Activated gamma-delta T cell treated with Interleukin-2 at 50 U/mL for 16 hours (primary cell): ENCODE measurements at regions not wholly inside any gene's neighbourhood (a gene's known extent, or its start where the extent isn't known, plus 50 kb on each side); places are given as distances from the start of the nearest gene placed in this dataset.

Experiments
- DNase-seq: peaks from one replicate; pipeline ENCODE4 v3.0.0-alpha.2; 2020

DNA sequence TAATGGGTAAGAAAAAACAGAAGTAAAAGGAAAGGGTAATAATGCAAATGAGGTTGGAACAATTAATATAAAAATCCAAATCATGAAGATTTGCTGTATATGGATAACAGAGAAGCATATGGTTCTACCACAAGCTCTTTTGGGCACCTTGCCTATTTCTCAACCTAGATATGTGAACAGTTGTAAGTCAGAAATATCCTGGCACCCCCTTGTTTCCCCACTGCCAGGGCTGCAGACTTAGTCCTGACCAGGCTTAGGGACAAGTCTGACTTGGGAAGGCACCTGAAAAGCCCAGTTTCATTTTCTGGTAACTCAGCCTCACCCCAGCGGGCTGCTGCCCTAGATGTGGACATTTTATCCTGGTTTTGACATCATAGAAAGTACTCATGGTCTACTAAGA is 183.2 kb upstream of the STAC start:
- DNase-seq = no peak

DNA sequence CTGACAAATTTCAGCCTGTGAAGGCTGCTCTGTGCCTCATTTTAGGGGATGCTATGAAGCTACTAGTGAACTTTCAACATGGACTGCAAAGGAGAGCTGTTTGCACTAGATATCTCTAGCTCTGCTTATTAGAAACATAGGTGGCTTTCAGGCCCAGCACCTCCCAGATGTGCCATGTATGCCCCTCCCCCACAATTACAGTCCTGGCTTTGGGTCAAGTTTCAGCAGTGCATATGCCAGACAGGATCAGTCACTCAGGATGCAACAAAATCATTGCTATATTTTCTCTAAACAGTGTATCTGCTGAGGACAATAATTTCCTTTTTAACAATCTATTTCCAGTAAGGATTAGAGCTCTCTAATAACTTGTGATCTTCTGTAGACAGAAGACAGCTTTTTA is 178.8 kb upstream of the STAC start:
- DNase-seq = no peak

- DNase-seq = no peak
These were observed 173.2 kb upstream of the STAC start for GRCh38 chr3:36206956-36207580.

- DNase-seq = no peak
These were observed 169.3 kb upstream of the STAC start for GRCh38 chr3:36210840-36211651.

- DNase-seq = no peak
These were observed 168.7 kb upstream of the STAC start for GRCh38 chr3:36211652-36211999.

DNA sequence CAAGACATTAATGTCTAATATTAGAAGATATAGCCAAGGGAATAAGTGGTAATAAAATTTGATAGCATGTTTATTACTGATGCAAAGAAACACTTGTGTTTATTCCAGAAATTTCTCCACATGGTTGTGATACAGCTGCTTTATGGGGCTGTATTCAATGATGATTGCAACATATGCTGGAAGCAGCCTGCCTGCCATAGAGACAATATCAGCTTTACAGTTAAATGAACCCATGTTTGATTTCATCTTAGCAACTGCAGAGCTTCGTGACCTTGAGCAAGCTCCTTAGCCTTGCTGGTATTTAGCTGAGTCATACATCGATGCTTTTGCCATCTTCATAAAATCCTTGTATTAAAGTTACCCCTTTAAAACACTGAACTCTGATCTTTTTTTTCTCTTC is 168.1 kb upstream of the STAC start:
- no peak for DNase-seq

DNA sequence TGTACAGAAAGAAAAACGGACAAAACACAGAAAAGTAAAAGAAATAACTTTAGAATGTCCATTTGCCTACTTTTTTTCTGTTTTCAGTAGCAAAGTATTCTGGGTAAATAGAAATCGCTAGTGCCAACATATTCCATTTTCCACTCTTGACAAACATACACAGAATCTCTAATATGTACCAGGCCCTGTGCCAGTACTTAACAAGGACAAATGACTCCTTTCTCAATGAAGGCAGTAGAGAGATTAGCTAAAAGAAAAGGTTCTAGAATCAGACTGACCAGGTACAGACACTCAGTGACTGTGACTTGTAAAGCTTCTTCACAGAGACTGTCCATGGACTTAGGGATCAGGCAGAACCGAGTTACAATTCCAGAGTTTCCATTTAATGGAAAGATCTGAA is 165.8 kb upstream of the STAC start:
- DNase-seq = no peak

DNA sequence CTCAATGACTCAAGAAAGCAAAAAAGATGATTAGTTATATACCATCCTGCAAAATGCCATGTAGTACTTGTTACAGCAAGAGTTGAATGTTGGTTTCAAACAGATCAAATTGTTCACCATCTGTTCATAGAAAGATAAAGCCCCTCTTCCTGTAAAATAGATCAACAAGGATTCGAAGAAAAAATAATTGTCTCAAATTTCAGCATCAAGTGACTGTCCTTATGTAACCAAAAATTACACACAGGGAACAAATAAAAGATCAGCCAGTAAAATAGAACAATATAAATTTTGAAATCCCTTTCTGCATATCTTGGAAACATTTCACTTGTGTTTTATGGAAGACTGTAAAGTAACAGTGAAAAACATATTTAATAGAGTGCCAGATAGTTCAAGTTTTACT is 165.1 kb upstream of the STAC start:
- DNase-seq = no peak

GRCh38 chr3:36219398-36219797 is 160.9 kb upstream of the STAC start:
- no peak for DNase-seq

GRCh38 chr3:36220173-36220572 is 160.1 kb upstream of the STAC start:
- DNase-seq = no peak

DNA sequence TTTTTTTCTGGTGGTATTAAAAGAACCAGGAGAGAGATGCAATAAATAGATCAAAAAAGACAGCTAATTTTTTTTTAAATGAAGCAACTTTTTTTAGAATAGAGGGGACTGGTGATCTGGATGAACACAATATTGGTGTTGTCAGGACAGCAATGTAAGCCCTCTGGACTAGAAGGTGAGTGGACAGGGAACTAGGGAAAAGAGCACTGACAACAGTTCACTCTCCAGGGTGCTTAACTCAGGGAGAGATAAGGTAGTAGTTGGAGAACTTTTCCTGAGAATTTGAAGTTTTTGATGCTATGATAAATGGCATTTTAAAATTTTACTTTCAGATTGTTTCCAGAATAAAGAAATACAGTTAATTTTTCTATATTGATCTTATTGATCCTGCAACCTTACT is 158.3 kb upstream of the STAC start:
- no peak for DNase-seq

- DNase-seq = no peak
These were observed 152.3 kb upstream of the STAC start for GRCh38 chr3:36227980-36228379.

DNA sequence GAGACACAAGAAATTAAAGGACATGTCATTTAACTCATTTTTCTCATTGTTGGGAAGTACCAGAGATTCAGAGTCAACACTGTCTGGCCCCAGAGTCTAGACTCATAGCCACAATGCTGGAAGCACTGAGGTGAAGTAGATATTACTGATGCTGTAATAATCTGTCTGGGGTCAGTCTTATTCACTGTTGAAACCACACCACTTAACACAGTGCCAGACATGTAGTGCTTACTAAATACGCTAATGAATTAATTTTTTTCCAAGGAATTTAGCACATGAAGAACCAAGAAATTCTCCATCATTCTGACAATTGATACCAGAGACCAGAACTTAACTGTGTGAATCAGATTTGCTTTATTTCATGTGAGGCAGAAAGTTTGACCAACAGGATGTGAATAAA is 150.8 kb upstream of the STAC start:
- DNase-seq = no peak

GRCh38 chr3:36232797-36233489 is 147.4 kb upstream of the STAC start:
- no peak for DNase-seq

GRCh38 chr3:36244728-36245127 is 135.6 kb upstream of the STAC start:
- no peak for DNase-seq

DNA sequence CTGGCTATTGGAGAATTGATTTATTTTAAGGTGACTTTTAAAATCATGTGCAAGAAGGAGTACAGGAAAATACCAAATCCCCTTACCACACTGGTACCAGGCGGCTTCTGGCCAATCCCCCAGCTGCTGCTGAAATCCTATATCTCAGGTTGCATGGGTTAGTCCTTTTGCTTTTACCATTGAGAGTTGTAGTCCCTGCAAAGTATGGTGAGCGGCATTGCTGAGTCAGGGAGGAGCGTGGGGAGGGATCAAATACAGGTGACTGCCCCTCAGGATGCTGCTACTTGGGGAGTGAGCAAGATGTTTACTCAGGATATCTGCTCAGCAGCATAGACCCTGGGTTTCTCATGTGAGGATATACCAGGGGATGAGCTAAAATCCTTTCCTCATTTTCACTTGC is 131.9 kb upstream of the STAC start:
- DNase-seq = no peak

GRCh38 chr3:36250191-36250590 is 130.1 kb upstream of the STAC start:
- DNase-seq = no peak

DNA sequence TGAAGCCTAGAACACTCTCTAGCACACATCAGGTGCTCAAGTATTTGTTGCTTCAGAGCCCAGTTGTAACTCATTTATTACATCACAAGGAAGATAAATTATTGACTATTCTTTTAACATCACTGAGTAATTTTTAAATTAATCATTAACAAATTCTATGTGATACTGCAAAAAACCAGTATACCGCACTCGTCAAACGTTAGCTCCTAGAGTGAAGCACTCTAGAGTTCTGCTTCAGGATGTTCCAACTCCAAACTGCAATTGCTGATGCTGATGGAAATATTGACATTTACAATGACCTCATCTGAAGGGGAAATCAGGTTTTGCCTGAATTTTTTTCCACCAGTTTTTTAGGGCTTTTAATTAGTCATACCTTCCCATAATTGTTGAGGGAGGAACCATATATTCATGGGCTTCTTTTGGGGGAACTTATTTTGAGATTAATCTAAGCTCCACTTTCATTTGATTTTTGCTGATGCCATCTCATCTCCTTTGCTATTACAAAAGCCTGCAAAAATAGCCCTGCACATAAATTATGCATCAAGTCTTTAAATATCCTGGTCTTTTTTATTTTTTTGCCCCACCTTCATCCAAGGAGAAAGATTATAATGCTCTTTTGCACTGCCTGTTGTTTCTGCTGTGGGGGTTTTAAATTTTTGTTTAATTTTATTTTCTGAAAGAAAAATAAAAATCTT is 123.0 kb upstream of the STAC start:
- DNase-seq = no peak

GRCh38 chr3:36258421-36258820 is 121.9 kb upstream of the STAC start:
- DNase-seq = no peak

DNA sequence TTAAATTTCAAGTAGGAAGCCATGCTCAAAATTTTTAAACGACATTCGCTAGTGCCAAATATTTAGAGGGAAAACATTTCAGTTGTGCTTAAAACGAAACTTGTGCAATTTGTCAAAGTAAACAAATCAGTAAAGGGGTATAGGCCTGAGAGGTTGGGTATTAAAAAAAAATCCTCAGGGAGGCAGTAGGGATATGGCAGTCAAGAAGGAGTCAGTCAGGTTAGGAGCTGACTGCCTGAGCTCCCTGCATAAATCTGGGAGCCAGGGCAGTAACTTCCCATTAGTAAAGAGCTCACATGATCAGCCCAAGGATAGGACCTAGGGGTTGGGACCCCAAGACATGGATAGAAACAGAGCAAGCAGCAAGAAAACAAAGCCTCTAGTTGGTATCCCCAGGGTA is 120.7 kb upstream of the STAC start:
- DNase-seq = no peak

DNA sequence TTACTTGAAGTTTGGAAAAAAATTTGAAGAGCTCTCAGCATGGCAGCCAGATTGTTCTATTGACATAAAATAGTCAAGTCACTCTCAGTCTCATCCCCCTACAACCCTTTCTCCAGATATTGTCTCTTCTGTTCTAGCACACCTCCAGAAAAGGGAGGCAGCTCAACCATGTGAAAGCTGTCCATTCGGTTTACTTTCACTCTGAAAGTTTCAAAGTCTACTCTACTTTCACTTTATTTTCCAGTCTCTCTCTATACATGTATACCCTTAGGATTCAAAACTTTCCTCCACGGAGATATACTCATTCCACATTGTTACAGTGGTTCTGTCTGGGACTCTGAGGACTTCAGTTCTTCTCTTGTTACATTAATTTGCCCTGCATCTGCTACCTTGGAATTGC is 111.0 kb upstream of the STAC start:
- DNase-seq = no peak

GRCh38 chr3:36282766-36283165 is 97.5 kb upstream of the STAC start:
- DNase-seq = no peak

- DNase-seq = no peak
These were observed 85.0 kb upstream of the STAC start for GRCh38 chr3:36295296-36295695.

GRCh38 chr3:36297195-36297594 is 83.1 kb upstream of the STAC start:
- no peak for DNase-seq
